CD4-positive, alpha-beta T cell treated with Interleukin-17A for 1 hour (primary cell): ENCODE measurements at regions not wholly inside any gene's neighbourhood (a gene's known extent, or its start where the extent isn't known, plus 50 kb on each side); places are given as distances from the start of the nearest gene placed in this dataset.

ENCODE experiments used
- DNase-seq: peaks from one replicate; pipeline ENCODE4 v3.0.0-alpha.2; 2020

DNA sequence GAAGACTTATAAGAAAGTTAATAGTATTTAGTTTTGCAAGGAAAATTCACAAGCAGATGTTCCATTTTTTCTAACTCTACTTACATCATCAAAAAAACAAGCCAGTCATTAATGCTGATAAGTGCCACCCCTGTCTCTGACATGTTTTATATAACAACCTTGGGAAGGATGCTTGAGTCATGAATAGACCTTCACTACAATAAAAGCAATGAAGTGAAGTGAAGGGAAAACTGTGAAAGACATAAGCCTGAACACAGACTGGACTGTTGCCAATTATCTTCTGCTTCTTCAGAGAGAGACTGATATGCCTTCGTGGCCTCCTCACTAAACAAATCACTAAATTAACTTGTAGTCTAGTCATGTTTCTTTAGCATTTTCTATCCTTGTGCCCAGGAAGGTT, 353.2 kb downstream of the PDHA2 start:
- no peak for DNase-seq

DNA sequence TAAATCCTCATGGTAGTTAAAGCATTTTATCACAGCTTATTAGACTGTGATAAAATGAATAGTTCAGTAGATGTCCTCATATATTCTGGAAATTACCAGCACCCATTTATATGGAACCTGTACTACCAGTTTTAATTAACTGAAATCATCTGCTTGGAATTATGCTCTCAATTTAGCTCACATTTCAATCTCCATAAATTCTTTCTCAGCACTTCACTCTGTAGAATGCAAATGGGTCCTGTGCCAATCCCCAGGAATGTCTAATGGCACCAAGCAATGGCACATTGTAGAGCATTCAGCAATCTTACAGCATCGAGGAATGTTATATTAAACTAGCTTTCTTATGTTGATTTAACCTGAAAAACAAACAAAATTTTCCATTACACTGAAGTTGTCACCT, 355.1 kb downstream of the PDHA2 start:
- no peak for DNase-seq

DNA sequence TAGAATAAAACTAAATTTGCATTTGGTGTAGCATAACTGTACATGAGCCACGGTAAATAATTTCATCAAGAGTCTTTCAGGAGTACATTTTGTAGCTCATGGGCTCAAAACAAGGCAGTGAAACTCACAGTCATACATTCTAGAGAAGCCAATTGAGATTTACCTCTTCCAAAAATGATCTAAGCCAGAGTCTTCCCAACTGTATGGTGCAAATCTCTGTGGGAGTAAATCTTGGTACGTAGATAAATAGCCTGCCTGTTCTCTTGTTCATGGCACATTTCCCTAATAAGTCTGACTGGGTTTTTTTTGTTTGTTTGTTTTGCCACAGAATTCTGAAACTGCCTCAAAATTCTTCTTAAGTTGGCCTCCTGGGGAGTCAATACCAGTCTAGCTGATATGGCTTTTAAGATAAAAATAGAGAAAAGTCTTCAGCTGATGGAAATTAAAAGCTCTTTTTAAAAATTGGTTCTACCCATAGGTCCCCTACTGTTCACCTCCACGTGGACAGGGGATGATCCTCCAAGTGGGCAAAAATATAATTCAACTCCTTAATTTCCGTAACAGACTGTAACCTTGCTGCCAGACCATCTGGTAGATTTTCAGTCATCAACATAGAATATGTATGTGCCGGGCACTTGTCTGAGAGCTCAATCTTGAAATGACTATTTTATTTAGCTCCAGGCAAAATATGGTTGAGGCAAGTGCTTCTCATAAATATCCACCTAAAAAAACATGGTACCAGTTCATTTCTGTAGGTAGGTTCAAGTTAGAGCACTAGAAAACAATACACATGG, 365.4 kb downstream of the PDHA2 start:
- DNase-seq = no peak

- no peak for DNase-seq
Measured at GRCh38 chr4:96227515-96227914, 387.6 kb downstream of the PDHA2 start.

DNA sequence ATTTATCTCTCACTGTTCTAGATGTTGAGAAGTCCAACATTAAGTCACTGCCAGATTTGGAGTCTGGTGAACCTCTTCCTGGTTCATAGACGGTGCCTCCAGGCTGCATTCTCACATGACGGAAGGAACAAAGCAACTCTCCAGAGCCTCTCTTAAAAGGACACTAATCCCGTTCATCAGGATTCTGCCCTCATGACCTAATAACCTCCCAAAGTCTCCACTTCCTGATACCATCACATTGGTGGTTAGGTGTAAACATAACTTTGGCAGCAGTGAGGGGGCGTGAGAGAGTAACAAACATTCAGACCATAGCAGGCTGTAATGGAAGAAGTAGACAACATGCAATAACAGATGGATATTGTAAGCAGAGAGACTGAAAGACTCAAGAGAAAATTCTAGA, 388.6 kb downstream of the PDHA2 start:
- no peak for DNase-seq

GRCh38 chr4:96240041-96240440, 400.1 kb downstream of the PDHA2 start:
- no peak for DNase-seq

DNA sequence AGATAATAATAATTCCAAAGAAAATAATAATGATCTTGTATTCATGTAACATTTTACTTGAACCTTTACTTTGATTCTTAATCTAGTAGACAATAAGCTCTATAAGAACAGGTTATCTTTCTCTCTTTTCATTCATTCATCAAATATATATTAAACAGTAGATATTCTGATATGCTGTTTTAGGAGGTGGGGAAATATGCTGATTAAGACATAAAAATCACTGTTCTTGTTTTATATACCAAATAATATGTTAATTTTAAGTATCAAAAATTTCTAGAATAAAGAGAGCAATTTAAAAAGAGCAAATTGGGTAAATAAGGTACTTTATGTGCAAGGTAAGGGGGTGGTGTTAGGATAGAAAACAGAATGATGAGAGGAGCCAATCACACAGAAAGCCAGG, 401.9 kb downstream of the PDHA2 start:
- DNase-seq = no peak

GRCh38 chr4:96247096-96247495, 407.2 kb downstream of the PDHA2 start:
- DNase-seq = no peak

GRCh38 chr4:96248225-96248624, 408.3 kb downstream of the PDHA2 start:
- no peak for DNase-seq

DNA sequence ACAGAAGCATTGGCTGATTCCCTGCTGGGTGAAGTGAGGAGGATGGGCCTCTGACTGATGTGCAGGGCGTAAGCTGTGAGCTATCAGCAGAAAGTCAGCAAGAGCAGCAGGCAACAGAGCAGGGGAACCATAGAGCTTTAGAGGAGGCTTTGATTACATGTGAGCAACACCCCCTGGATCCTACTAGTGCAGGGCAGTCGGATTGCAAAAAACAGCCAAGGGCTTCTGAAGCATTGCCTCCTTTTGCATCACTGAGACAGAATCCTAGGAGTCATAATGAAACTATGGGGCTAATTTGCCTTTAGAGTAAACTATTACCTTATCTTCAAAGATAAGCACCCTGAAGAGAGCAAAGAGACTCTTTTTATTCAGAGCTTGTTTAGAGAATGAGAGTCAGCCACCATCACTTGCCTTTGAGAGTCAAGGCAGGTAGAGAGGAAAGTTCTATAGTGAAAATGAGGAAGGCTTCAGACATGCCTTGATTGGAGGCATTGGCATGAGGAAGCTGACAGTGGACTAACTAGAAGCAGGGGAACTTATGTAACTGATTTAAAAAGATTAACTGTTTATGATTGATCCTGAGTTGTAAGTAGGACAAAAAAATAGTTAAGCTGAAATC, 420.3 kb downstream of the PDHA2 start:
- DNase-seq = no peak

DNA sequence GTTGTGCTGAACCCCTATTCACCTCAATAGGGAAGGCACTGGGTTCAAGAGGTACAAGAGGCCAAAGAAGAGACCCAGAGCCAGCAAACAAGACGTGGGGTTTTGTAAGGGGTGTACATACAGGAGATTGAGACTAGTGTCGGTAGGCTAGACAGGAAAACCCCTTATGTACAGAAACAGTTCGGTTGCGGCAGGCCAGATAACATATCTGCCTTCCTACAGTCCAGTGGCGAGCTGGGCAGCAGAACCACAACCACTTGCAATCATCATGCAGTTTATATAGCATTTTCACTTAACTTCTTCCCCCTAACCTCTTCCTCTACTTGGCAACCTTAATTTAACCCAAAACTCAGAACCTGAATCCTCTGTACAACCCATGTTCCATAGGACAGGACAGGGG, 422.2 kb downstream of the PDHA2 start:
- DNase-seq = no peak

GRCh38 chr4:96263291-96263690, 423.4 kb downstream of the PDHA2 start:
- no peak for DNase-seq

DNA sequence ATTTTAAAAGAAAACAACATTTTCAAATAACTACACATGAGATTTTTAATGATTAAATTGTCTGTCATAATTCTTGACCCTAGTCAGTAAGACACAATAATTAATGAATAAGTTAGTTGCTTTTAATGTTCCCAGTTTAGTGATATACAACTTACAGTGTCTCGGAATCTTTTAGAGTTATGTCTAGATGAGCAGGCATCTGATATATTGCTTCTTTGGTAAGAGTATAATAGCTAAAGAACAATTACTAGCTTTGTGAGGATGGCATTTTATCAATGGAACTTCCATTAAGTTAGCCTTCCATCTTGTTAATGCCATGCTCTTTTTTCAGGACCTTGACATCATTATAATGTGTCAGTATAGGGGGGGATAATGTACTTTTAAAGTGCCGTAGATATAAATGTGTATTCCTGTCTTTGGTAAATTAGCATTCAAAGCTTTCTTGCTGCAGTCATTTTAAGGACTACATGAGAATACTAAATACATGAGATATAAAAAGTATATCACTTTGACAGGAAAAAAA, 425.1 kb downstream of the PDHA2 start:
- DNase-seq = no peak

DNA sequence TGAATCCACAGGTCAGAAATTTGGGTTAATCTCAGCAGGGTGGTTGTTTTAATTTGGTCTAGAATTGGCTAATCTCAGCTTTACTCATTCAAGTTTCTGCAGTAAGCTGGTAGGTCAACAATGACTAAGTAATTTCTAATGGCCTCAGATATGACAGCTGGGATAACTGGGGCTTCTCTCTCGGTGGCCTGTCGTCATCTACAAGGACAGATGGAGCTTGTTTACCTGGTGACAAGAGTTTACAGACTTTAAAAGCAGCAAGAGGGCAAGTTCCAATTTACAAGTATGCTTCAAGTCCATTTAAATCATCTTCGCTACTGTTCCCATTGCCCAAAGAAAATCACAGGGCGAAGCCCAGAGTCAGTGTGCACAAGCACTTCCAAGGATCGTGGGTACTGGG, 453.9 kb downstream of the PDHA2 start:
- DNase-seq = no peak

GRCh38 chr4:96295143-96295741, 455.3 kb downstream of the PDHA2 start:
- DNase-seq = no peak

DNA sequence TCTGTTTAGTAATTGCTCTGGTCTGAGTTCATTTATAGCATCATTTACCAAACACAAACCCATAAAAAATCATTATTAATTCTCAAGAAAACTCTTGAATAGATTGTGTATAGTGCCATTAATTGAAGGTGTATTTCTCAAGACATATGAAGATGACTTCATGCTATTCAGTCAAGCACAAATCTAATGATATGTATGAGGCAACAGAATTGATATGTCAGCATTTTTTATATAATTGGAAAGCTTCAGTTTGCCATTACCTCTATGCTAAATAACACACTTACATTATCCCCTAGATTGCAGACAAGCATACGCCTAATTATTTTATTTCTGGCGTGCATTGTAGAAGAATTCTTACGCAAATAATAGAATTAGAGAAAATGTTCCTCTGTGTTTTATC, 461.8 kb downstream of the PDHA2 start:
- no peak for DNase-seq

DNA sequence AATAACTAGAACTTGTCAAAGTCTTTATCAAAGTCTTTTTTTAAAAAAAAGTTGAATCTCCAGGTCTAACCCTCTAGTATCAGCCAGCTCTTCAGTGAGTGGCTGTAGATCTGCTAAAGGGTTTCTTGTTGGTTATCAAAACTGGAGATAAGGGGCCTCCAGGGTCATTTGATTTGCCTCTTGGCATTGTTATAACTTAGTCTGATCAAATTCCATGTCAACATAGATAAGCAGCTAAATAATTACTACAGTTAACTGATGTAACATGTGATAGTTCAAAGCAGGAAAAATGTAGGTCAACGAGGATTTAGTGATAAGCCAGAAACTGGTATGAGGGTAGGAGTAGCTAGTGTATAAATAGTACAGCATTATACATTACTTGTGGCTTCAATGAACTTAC, 465.1 kb downstream of the PDHA2 start:
- DNase-seq = no peak

DNA sequence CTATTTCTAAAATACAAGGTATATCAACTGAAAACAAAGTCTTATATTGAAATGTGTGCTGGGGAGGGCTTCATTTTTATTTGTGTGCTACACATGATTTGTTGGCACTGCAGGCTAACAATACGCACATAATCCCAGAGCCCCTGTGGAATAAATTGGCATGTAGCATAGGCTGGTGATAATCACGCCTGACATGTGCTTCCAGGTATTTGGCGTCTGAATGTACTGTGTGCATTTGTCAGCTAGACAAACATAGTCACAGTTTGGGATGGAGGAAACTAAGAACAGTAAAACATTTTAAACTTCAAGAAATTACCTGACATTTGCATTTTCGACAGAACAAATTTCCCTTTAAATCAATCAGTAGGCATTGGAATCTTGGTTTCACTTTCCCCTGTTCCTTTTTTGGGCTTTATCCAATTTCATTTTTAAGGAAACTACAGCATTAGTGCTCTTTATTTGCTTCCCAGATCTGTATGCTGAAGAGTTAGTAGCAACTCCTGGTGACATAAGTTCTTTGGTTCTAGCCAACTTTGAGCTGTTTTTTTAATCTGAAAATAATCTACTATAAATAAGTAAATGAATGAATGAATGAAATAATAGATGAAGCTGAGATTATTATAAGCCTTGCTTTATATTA, 472.3 kb downstream of the PDHA2 start:
- no peak for DNase-seq

DNA sequence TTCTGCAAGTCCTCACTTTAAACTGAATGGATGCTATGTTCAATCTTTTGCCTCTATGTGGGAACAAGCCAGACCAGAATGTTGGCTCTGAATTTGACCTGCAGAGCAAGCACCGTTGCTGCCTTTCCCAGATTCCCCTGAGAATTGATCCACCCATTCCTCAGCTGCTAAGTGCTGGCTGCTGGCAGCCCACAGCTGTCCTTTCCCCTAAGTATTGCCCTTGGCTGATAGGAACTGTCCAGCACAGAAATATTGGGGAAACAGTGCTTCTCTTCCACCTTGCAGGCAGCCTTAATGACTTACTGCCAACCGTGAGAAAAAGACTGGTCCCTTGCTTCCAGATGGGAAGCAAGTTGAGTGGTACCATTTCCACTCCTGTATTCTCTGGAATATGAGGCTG, 475.9 kb downstream of the PDHA2 start:
- no peak for DNase-seq

DNA sequence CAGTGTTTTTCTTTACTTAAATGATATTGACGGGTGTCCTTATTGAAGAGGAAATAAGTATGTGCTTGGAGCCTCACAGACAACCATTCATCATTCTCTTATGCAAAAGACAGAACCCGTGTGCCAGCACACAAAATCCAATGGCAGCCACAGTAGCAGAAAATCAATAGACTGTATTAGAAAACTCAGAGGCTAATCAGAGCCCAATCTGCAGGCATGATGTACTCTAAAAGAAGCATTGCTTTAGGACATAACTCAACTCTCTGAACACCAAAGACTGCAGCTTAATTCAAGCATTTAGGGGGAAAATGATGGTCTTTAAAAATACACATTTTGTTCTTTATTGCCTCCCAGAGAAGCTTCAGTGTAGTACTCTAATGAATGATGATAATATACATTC, 476.9 kb downstream of the PDHA2 start:
- no peak for DNase-seq

DNA sequence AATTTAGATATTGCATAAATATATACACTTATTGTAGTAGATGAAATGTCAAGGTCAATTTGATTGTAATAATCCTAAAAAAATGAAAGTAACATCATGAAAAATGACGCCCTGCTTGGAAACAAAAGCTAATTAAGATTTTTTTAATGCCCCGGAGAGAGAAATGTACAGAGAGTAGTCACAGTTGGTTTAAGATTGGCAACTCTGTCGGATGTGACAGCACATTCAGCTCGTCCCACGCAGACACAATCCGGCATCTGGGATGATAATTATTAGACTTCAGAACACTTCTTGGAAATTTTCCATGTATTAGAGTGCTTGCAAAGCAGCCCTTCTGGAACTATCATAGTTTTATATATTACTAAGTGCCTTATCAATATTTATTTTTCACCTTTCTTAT, 478.0 kb downstream of the PDHA2 start:
- DNase-seq = no peak

- DNase-seq = no peak
Measured at GRCh38 chr4:96326846-96327245, 487.0 kb downstream of the PDHA2 start.

- no peak for DNase-seq
Measured at GRCh38 chr4:96342196-96342595, 502.3 kb downstream of the PDHA2 start.
